ENCODE measurements at regions not wholly inside any gene's neighbourhood (a gene's known extent, or its start where the extent isn't known, plus 50 kb on each side); places are given as distances from the start of the nearest gene placed in this dataset.

- DNase-seq, result no peak
- no peaks in the 10 kb centered on the region for H3K27me3 Mint-ChIP-seq
- H3K9me3 Mint-ChIP-seq (ENCODE audit: low read depth), result no peaks in the 10 kb centered on the region
- H3K27ac Mint-ChIP-seq, result peak overlapping the region; percentile 64
- ATAC-seq, result no peak
- H3K4me1 Mint-ChIP-seq, result peaks cover under 1% of the 10 kb centered on the region
- no peak overlapping the region for H3K4me3 Mint-ChIP-seq
- H3K36me3 Mint-ChIP-seq, result no peaks in the 10 kb centered on the region
- CTCF ChIA-PET, result no interaction called here
These were observed 57.1 kb upstream of the TEX13D start for GRCh38 chrX:124275182-124275894.

GRCh38 chrX:124280294-124280902 is 52.1 kb upstream of the TEX13D start:
- CTCF ChIA-PET, result no interaction called here
- Mint-ChIP-seq H3K36me3 (peaks cover 2% of the 10 kb centered on the region), H3K4me1 (peaks cover 14% of the 10 kb centered on the region), H3K4me3 (peak overlapping the region; percentile 42), H3K27me3 (no peaks in the 10 kb centered on the region), H3K9me3 (ENCODE audit: low read depth) (no peaks in the 10 kb centered on the region), H3K27ac (peak overlapping the region; percentile 18)
- no peak for DNase-seq
- ATAC-seq, result no peak

GRCh38 chrX:124282580-124282979 is 49.9 kb upstream of the TEX13D start:
- peaks cover 2% of the 10 kb centered on the region for H3K36me3 Mint-ChIP-seq
- peaks cover 2% of the 10 kb centered on the region for H3K27me3 Mint-ChIP-seq
- CTCF ChIA-PET, result no interaction called here
- no peak overlapping the region for H3K4me3 Mint-ChIP-seq
- H3K9me3 Mint-ChIP-seq (ENCODE audit: low read depth), result no peaks in the 10 kb centered on the region
- peaks cover 14% of the 10 kb centered on the region for H3K4me1 Mint-ChIP-seq
- ATAC-seq (no peak), DNase-seq (no peak)
- H3K27ac Mint-ChIP-seq, result no peak overlapping the region

Measured in activated CD8-positive, alpha-beta memory T cell treated with anti-CD3 and anti-CD28 coated beads, Interleukin-2, amount 10 ng/mL, durations not matched to agents 7 days and 5 days (primary cell).